Left ventricle myocardium inferior (tissue), 1 donor: ENCODE measurements at regions not wholly inside any gene's neighbourhood (a gene's known extent, or its start where the extent isn't known, plus 50 kb on each side); places are given as distances from the start of the nearest gene placed in this dataset.

Experiments used
- DNase-seq: peaks from one replicate; pipeline ENCODE4 v3.0.0-alpha.2; 2020
- H3K27ac ChIP-seq: fragments of 200-600 bp; replicated peaks from 2 replicates; pipeline ENCODE4 v1.8.0; 2021
- H3K27me3 ChIP-seq: fragments of 200-600 bp; 2 replicates; pipeline ENCODE4 v1.8.0; 2021; ENCODE audit warnings: low read depth
- H3K36me3 ChIP-seq: fragments of 200-600 bp; 2 replicates; pipeline ENCODE4 v1.8.0; 2021
- H3K4me1 ChIP-seq: fragments of 200-600 bp; 2 replicates; pipeline ENCODE4 v1.8.0; 2021
- H3K4me3 ChIP-seq: fragments of 200-600 bp; 2 replicates; pipeline ENCODE4 v1.8.0; 2021; ENCODE audit warnings: mild to moderate bottlenecking, moderate library complexity
- H3K9me3 ChIP-seq: fragments of 200-600 bp; replicated peaks from 2 replicates; pipeline ENCODE4 v1.8.0; 2021
- CTCF ChIP-seq: fragments of 200-600 bp; IDR thresholded peaks from 2 replicates; pipeline ENCODE4 v1.8.0; 2021; ENCODE audit warnings: antibody characterized with exemption, mild to moderate bottlenecking, borderline replicate concordance
- intact Hi-C: fragments of 100-400 bp; cut with micrococcal nuclease; formaldehyde crosslinking; loops from one replicate; pipeline ENCODE4 v1.11.0; 2022
- donor health status: DM: no; HTN: yes; CAD: no; lungs with severe emphysema.

GRCh38 chr2:30037016-30037415 is 109.8 kb upstream of the YPEL5 start:
- no peaks in the 10 kb centered on the region for H3K36me3 ChIP-seq
- no peak for TF ChIP-seq CTCF
- no peaks in the 10 kb centered on the region for H3K9me3 ChIP-seq
- no peaks in the 10 kb centered on the region for H3K4me1 ChIP-seq
- DNase-seq: no peak
- no peak overlapping the region for H3K4me3 ChIP-seq
- H3K27me3 ChIP-seq: peaks cover 34% of the 10 kb centered on the region
- H3K27ac ChIP-seq: no peak overlapping the region
- intact Hi-C loops: no loop called here

DNA sequence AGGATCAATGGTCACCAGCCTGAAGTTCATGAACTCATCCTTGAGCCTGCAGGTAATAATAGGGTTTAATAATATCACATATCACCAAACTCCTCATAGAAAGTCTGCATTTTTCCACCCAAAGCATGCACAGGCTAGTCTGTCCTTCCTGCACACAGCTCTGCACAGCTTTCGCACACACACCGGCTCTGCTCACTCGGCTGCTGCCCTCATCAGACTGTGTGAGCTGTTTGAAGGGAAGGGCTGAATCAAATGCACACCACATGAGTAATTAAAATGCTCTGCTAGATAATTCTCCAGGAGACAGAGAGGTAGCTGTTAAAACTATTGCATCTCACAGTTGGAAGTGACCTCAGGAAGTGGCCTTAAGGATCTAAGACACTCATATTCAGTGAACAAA is 108.4 kb upstream of the YPEL5 start:
- Histone ChIP-seq H3K27me3 (peaks cover 25% of the 10 kb centered on the region), H3K4me3 (no peak overlapping the region), H3K9me3 (no peaks in the 10 kb centered on the region), H3K27ac (no peak overlapping the region), H3K4me1 (no peaks in the 10 kb centered on the region), H3K36me3 (no peaks in the 10 kb centered on the region)
- no peak for DNase-seq
- intact Hi-C loops: no loop called here
- no peak for TF ChIP-seq CTCF

GRCh38 chr2:30039101-30039500 is 107.7 kb upstream of the YPEL5 start:
- no peaks in the 10 kb centered on the region for H3K4me1 ChIP-seq
- no peak overlapping the region for H3K4me3 ChIP-seq
- peaks cover 26% of the 10 kb centered on the region for H3K27me3 ChIP-seq
- intact Hi-C loops: no loop called here
- H3K9me3 ChIP-seq: no peaks in the 10 kb centered on the region
- TF ChIP-seq CTCF: no peak
- H3K27ac ChIP-seq: no peak overlapping the region
- no peaks in the 10 kb centered on the region for H3K36me3 ChIP-seq
- no peak for DNase-seq

DNA sequence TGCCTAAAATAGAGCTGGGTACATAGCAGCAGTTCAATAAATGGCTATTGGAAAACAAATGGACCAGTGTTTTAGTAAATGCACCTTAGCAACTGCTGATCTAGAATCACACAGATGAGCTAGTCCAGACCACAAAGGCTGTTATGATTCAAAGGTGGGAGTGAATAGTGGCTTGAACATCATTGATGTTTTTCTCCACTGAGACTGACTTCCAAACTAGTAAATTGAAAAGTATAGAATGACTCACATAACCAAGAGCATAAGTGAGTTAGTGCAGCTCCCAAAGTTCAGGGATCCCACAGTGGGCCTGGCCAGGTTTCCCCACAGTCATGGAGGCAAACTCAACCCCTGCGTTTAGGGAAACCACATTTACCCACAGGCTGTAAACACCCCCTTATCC is 106.7 kb upstream of the YPEL5 start:
- Histone ChIP-seq H3K4me1 (no peaks in the 10 kb centered on the region), H3K4me3 (no peak overlapping the region), H3K27ac (no peak overlapping the region), H3K9me3 (no peaks in the 10 kb centered on the region), H3K27me3 (peaks cover 29% of the 10 kb centered on the region), H3K36me3 (no peaks in the 10 kb centered on the region)
- no peak for TF ChIP-seq CTCF
- DNase-seq: no peak
- intact Hi-C loops: no loop called here

DNA sequence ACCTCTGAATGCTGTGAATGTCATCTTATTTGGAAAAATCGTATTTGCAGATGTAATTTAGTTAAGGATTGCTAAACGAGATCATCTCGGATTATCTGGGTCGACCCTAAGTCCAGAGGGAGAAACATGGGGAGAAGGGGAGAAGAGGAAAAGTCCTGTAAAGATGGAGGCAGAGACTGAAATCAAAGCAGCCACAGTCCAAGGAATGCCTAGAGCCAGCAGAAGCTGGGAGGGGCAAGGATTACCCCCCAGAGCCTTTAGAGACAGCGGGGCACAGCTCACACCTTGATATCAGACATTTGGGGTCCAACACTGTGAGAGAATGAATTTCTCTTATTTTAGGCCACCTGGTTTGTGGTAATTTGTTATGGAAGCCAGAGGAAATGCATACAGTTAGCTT is 104.9 kb upstream of the YPEL5 start:
- Histone ChIP-seq H3K4me1 (no peaks in the 10 kb centered on the region), H3K4me3 (no peak overlapping the region), H3K27ac (no peak overlapping the region), H3K36me3 (no peaks in the 10 kb centered on the region), H3K27me3 (peaks cover 39% of the 10 kb centered on the region), H3K9me3 (no peaks in the 10 kb centered on the region)
- no peak for TF ChIP-seq CTCF
- DNase-seq: no peak
- intact Hi-C loops: no loop called here

DNA sequence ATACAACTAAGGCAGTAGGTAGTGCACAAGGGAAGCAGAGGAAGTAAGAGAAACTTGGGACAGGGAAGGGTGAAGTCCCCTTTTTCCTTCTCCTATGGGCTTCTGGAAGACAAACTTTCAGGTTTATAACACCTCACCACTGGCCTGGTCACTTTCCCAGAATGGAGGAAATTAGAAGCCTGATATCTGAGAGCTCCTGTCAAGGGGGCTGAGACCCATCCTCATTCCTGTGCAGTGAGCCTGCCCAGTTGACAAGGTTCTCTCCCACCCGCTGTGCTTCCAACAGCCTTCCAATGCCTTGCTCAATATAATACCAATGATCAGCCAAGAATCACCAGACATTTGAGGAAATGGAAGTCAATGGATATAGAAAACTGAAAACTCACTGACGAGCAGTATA is 100.4 kb upstream of the YPEL5 start:
- Histone ChIP-seq H3K27me3 (peaks cover 65% of the 10 kb centered on the region), H3K9me3 (no peaks in the 10 kb centered on the region), H3K27ac (no peak overlapping the region), H3K4me1 (no peaks in the 10 kb centered on the region), H3K4me3 (no peak overlapping the region), H3K36me3 (no peaks in the 10 kb centered on the region)
- DNase-seq: no peak
- intact Hi-C loops: no loop called here
- TF ChIP-seq CTCF: no peak
